Stimulated activated naive CD8-positive, alpha-beta T cell treated with anti-CD3 and anti-CD28 coated beads, Interleukin-15, Interleukin-2, amounts not matched to agents 100 U/mL and 50 U/mL, for 24 hours (primary cell): ENCODE measurements at regions not wholly inside any gene's neighbourhood (a gene's known extent, or its start where the extent isn't known, plus 50 kb on each side); places are given as distances from the start of the nearest gene placed in this dataset.

Source experiments
- ATAC-seq: fragments of 150-1000 bp; cut with Tn5 transposase; one replicate; pipeline ENCODE4 v1.10.0; 2021
- DNase-seq: peaks from one replicate; pipeline ENCODE4 v3.0.0; 2021

DNA sequence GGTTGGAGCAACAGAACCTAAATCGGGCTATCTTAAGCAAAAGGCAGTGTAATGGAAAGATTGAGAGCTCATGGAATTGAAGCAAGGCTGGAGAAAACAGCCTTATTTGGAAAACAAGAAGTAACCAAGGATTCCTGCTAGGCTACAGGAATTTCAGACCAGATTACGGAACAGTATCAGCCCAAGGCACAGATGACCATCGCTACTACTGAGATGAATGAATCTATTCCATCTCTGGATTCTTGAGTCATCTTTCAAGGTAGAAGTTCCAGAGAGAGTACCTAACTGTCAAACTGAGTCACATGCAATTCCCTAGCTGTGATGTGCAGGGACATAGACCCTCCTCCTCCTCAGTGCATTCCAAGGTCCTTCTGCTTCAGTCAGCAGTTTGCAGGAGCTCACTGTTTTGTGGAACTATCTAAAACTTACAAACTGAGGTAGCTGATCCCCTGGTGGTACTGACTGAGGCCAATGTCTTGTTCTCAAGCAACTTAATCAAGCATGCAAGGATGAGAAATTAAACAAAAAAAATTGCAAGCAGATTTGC lies 62.0 kb upstream of the SMLR1 start:
- DNase-seq (no peak), ATAC-seq (no peak)

DNA sequence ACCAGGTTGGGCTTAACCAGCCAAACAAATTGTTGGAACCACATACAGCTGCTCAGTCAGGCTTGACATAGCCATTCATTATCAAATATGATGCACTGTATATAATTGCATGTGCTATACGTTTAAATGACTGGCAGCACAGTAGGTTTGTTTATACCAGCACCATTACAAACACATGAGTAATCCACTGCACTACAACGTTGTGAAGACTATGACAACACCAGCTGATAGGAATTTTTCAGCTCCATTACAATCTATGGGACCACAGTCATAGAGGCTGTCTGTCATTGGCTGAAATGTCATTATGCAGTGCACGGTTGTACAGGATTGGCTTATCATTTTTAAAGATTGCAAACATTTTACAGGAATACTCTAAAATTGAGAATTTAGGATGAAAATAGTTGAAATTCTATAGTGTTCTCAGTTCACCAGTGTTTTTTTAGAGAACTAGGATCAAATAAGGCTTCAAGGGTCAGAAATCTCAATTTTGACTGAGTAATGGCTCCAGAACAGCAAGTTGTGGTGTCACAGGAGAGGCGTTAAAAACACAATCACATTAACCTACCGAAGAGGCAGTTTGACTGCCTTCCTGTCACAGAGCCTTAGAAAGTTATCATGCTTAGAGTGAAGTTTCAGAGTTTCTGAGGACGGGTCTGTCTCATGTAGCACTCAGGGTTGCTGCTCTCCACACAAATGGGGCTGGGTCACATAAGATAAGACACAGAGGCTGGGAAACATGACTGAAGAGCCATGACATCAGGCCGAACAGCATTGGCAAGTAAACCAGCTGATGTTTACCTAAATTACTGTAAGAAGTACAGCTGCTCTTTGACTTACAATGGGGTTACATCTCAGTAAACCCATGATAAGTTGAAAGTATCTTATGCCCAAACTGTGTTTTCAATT lies 60.7 kb upstream of the SMLR1 start:
- DNase-seq (no peak), ATAC-seq (no peak)

DNA sequence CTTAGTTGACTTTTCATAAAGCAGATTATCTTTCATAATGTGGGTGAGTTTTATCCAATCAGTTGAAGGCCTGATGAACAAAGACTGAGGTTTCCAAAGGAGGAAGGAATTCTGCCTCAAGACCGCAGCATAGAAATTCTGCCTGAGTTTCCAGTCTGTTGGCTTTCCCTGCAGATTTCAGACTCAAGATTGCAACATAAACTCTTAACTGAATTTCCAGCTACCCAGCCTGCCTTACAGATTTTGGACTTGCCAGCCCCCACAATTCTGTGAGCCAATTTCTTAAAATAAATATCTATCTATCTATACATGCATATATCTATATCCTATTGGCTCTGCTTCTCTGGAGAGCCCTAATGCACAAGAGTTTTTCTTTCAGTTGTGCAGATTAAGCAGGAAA lies 57.3 kb upstream of the SMLR1 start:
- DNase-seq = no peak

DNA sequence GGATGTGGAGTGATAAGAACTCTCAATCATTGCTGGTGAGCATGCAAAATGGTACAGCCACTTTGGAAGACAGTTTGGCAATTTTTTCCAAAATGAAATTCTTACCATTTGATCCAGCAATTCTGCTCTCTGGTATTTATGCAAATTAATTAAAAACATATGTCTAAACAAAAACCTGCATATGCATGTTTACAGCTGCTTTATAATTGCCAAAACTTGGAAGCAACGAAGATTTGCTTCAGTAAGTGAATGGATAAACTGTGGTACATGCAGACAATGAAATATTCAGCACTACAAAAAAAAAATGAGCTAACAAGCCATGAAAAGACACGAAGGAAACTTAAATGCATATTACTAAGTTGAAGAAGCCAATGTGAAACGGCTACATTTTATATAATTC lies 55.5 kb upstream of the SMLR1 start:
- ATAC-seq = no peak
- no peak for DNase-seq

More for the DNA sequence above, 57.3 kb upstream of the SMLR1 start:
- no peak for ATAC-seq

DNA sequence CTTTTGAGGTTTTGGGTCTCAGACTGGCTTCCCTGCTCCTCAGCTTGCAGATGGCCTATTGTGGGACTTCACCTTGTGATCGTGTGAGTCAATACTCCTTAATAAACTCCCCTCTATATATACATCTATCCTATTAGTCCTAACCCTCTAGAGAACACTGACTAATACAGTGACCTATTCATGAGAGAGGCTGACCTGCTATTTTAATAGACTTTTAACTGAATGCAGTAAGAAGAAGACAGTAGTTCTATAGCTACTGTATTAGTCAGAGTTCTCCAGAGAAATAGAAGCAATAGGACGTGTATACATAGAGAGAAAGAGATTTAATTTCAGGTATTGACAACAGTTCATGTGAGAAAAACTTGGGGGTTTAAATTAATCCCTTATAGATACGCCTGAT lies 53.3 kb upstream of the SMLR1 start:
- DNase-seq (no peak), ATAC-seq (no peak)

DNA sequence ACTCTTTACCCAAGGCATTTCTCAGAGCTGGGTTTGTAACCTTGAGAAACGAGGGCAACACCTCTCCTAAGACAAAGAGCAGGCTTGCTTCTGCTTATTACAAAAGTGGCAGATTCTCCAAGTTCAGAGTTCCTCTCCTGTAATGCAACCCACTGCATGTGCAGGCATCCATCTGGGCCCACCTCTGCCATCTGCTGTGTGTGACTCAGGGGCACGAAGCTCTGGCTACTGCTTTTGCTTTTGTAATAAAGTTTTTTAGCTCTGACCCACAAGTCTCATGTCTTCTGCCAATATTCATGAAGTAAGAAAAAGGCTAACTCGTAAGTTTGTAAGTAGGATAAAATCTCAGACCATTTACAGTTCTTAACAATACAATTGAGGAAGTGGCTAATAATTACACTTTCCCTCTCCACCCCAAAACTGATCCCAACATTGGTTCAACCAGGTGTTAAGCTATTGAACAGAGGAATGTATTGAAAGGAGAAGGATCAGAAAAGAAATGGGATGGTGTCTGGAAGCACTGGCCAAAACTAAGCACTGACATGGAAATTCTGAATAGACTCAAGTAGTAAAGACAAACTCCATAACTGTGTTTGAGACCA lies 51.7 kb upstream of the SMLR1 start:
- no peak for DNase-seq
- no peak for ATAC-seq

DNA sequence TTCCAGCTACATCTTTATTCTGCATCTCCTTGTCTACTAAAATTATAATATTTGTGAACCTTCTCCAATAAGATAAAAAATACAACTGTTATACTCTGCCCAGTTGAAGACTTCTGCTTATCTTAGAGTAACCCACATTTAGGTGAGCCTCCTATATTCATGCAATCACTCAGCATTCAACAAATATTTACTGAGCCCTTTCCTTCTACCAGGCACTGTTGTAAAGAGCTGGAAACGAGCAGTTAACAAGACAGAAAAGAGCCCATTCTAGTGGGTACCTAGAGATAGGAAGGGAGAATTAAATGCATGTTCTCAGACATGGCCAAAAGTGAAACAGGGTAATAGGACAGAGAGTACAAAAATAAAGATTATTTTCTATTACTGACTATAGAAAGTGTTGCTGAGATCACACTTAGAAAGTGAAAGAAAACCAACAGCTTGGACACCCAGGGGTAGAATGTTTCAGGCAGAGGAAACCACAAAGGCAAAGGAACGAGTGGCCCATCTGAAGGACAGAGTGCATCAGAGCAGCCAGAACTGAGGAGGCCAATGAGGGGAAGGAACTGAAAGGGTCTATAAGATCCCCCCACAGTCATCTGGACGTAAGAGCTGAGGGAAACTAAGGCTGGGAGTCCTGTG lies 50.8 kb upstream of the SMLR1 start:
- no peak for DNase-seq
- no peak for ATAC-seq
